ENCODE measurements at regions not wholly inside any gene's neighbourhood (a gene's known extent, or its start where the extent isn't known, plus 50 kb on each side); places are given as distances from the start of the nearest gene placed in this dataset.

- TF ChIP-seq CTCF (IDR thresholded peaks at IDR 0.05) (no peak), EZH2 (IDR thresholded peaks at IDR 0.05; ENCODE audit: borderline replicate concordance, insufficient read depth, low read depth, low read length, poor library complexity, severe bottlenecking) (no peak)
Observed at GRCh38 chr7:46259947-46260346, 338.9 kb upstream of the IGFBP3 start.
